Right atrium auricular region (tissue), 2 donors: ENCODE measurements at regions not wholly inside any gene's neighbourhood (a gene's known extent, or its start where the extent isn't known, plus 50 kb on each side); places are given as distances from the start of the nearest gene placed in this dataset.

Source experiments
- DNase-seq: peaks from one replicate; pipeline ENCODE4 v3.0.0-alpha.2; 2019; ENCODE audit warnings: low spot score
- H3K27ac ChIP-seq, 2 donors: fragments of 200-600 bp; sonication (generic); 1 replicate in 1 of 2; 2 replicates in 1 of 2; pipeline ENCODE4 v1.5.1; 2016 to 2019
- H3K27me3 ChIP-seq, 2 donors: fragments of 200-600 bp; sonication (generic); one replicate each; pipeline versions ENCODE4 v1.5.1 to v1.6.0; 2017 to 2019
- H3K36me3 ChIP-seq: fragments of 200-600 bp; sonication (generic); one replicate; pipeline ENCODE4 v1.5.1; 2016
- H3K4me1 ChIP-seq, 2 donors: fragments of 200-600 bp; sonication (generic); one replicate each; pipeline versions ENCODE4 v1.5.1 to v1.6.0; 2017 to 2019
- H3K4me3 ChIP-seq, 2 donors: fragments of 200-600 bp; sonication (generic); 1 replicate in 1 of 2; 2 replicates in 1 of 2; pipeline ENCODE4 v1.5.1; 2017 to 2019; ENCODE audit warnings: mild to moderate bottlenecking in 1 of 2, moderate library complexity in 1 of 2
- H3K9me3 ChIP-seq, 2 donors: fragments of 200-600 bp; sonication (generic); one replicate each; pipeline ENCODE4 v1.5.1; 2019
- TF ChIP-seq, protein P1 (sequence below), 2 donors: fragments of 200-600 bp; sonication (generic); IDR thresholded peaks; one replicate each; pipeline ENCODE4 v1.5.1; 2019; ENCODE audit warnings: antibody characterized with exemption in 2 of 2

DNA sequence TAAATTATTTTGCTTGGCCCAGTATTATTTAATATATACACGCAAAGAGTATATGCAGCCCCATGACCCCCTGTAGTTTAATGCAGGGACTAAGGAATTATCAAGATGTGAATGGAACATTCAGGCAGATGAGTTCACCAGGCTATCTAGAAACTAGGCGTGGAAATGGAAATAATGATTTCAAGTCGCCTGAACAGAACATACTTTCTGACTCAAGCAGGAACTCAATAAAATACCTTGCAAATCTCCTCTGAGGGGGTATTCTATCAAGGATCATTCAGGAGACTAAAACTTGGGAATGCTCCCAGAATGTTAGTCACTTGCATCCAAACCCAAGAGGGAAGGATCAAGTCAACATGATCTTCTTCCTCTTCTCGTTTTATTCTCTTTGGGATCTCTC lies 59.6 kb upstream of the RASSF6 start:
- no peaks in the 10 kb centered on the region for H3K9me3 ChIP-seq
- H3K27me3 ChIP-seq = no peaks in the 10 kb centered on the region
- H3K4me3 ChIP-seq = no peak overlapping the region
- H3K4me1 ChIP-seq = no peaks in the 10 kb centered on the region
- no peaks in the 10 kb centered on the region for H3K36me3 ChIP-seq
- no peak overlapping the region for H3K27ac ChIP-seq
- TF ChIP-seq, protein P1, sequence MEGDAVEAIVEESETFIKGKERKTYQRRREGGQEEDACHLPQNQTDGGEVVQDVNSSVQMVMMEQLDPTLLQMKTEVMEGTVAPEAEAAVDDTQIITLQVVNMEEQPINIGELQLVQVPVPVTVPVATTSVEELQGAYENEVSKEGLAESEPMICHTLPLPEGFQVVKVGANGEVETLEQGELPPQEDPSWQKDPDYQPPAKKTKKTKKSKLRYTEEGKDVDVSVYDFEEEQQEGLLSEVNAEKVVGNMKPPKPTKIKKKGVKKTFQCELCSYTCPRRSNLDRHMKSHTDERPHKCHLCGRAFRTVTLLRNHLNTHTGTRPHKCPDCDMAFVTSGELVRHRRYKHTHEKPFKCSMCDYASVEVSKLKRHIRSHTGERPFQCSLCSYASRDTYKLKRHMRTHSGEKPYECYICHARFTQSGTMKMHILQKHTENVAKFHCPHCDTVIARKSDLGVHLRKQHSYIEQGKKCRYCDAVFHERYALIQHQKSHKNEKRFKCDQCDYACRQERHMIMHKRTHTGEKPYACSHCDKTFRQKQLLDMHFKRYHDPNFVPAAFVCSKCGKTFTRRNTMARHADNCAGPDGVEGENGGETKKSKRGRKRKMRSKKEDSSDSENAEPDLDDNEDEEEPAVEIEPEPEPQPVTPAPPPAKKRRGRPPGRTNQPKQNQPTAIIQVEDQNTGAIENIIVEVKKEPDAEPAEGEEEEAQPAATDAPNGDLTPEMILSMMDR (IDR thresholded peaks at IDR 0.05) = no peak
- no peak for DNase-seq

DNA sequence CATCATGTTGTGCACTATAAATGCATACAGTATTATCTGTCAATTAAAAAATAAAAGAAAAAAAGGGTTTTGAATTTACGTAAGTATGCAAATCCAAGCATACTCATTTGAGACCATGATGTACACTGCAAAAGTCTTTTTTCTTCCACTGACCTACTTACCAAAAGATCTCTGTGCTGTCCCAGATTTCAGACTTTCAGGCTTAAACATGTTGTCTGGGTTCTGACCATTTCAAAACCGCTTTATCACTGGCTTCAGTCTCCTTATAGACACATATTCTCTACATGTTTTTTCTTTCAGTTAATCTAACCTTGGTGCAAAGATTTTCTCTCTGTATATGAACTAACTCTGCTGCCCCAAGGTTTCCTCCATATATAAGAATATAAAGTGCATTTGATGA lies 58.6 kb upstream of the CXCL8 start:
- Histone ChIP-seq H3K4me1 (no peaks in the 10 kb centered on the region), H3K4me3 (no peak overlapping the region), H3K36me3 (no peaks in the 10 kb centered on the region), H3K27ac (no peak overlapping the region), H3K9me3 (no peaks in the 10 kb centered on the region), H3K27me3 (no peaks in the 10 kb centered on the region)
- DNase-seq = no peak
- TF ChIP-seq, protein P1 (IDR thresholded peaks at IDR 0.05) = no peak

DNA sequence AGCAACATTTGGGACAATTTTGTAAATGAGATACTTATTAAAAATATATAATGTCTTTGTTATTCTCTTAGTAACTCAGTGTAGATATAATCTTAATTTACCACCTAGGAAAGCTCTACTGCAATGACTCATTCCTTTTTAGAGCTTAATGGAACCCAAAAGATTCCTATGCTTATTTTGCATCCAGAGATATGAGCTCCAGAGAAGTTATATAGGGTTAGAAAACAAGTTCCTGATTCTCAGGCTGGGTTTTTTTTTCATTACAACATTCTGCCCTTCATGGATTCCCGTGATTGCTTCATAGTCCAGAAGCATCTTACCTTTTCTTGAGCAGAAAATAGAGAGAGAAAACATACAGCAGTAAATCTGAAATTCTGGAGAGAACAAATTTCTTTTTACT lies 57.9 kb upstream of the CXCL8 start:
- H3K27ac ChIP-seq = no peak overlapping the region
- DNase-seq = no peak
- no peaks in the 10 kb centered on the region for H3K4me1 ChIP-seq
- no peak overlapping the region for H3K4me3 ChIP-seq
- no peaks in the 10 kb centered on the region for H3K27me3 ChIP-seq
- H3K9me3 ChIP-seq = no peaks in the 10 kb centered on the region
- H3K36me3 ChIP-seq = no peaks in the 10 kb centered on the region
- TF ChIP-seq, protein P1 (IDR thresholded peaks at IDR 0.05) = no peak

DNA sequence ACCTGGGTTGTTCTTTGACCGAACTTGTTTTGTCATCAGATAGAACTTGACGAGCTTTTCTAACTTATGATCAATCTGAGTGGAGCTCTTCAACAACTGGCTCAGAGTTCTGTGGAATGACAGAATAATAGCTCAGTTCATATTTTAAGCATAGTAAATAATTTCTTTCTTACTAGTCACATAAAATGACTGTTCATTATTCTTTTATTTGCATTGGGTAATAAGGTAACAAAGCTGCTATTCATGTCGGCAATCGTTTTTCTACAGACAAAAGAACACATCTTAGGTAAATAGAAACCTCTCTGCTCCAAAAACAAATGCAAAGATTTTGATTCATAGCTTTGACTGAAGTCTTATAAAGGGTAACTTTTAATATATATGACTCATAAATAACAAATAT lies 57.3 kb upstream of the CXCL8 start:
- Histone ChIP-seq H3K4me3 (no peak overlapping the region), H3K4me1 (no peaks in the 10 kb centered on the region), H3K9me3 (no peaks in the 10 kb centered on the region), H3K27me3 (no peaks in the 10 kb centered on the region), H3K36me3 (no peaks in the 10 kb centered on the region), H3K27ac (no peak overlapping the region)
- DNase-seq = no peak
- TF ChIP-seq, protein P1 (IDR thresholded peaks at IDR 0.05) = no peak

DNA sequence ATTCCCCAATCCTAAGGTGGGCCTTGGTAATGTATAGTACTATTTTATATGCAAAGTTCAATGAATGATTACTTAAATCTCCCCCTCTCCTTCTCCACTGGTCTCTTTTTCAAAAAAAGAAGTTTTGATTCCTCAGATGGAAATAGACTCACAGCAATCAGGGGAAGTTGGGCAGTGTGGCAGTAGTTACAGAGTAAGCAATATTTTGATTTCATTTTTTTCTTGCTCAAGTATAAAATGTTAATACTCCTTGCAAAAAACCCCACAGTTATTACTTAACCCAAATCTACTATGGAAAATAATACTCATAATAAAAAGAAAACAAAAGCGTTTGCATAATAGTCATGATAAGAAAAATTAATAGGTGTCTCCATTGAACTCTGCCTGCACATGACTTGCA lies 56.9 kb upstream of the CXCL8 start:
- Histone ChIP-seq H3K27ac (no peak overlapping the region), H3K4me3 (no peak overlapping the region), H3K36me3 (no peaks in the 10 kb centered on the region), H3K9me3 (no peaks in the 10 kb centered on the region), H3K4me1 (no peaks in the 10 kb centered on the region), H3K27me3 (no peaks in the 10 kb centered on the region)
- TF ChIP-seq, protein P1 (IDR thresholded peaks at IDR 0.05) = no peak
- no peak for DNase-seq

DNA sequence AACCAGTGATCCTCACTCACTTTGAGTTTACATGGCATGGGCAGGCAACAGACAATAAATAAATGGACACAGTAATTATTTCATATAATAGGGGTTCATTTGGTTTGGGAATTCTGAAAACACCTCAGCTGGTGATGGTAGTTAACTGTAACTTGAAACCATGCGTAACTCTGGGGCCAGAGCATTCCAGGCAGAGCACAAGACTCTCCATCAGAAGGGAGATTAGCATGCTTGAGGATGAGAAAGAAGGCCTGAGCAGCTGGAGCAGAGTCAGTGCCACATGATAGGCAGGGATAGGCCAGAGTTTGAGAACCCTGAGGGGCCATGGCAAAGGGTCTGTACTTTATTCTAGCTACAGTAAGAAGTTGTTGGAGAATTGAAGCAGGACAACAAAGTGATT lies 56.3 kb upstream of the CXCL8 start:
- Histone ChIP-seq H3K27ac (no peak overlapping the region), H3K36me3 (no peaks in the 10 kb centered on the region), H3K4me1 (no peaks in the 10 kb centered on the region), H3K9me3 (no peaks in the 10 kb centered on the region), H3K4me3 (no peak overlapping the region), H3K27me3 (no peaks in the 10 kb centered on the region)
- TF ChIP-seq, protein P1 (IDR thresholded peaks at IDR 0.05) = no peak
- no peak for DNase-seq
